Tongue (tissue), 1 donor: ENCODE measurements at regions not wholly inside any gene's neighbourhood (a gene's known extent, or its start where the extent isn't known, plus 50 kb on each side); places are given as distances from the start of the nearest gene placed in this dataset.

ENCODE experiments used
- DNase-seq: peaks from one replicate; pipeline ENCODE4 v3.0.0-alpha.2; 2015

GRCh38 chr2:125070726-125071505 is 1045.8 kb downstream of the CNTNAP5 start:
- DNase-seq = no peak

GRCh38 chr2:125073440-125073839 is 1048.4 kb downstream of the CNTNAP5 start:
- DNase-seq = no peak

- DNase-seq = no peak
Measured at GRCh38 chr2:125085904-125086303, 1060.8 kb downstream of the CNTNAP5 start.

- DNase-seq = no peak
Measured at GRCh38 chr2:125086313-125087184, 1061.5 kb downstream of the CNTNAP5 start.

GRCh38 chr2:125092276-125093009 is 1067.4 kb downstream of the CNTNAP5 start:
- no peak for DNase-seq

GRCh38 chr2:125095826-125096225 is 1070.7 kb downstream of the CNTNAP5 start:
- DNase-seq = no peak

GRCh38 chr2:125106710-125107109 is 1081.6 kb downstream of the CNTNAP5 start:
- DNase-seq = no peak

GRCh38 chr2:125107446-125107845 is 1082.4 kb downstream of the CNTNAP5 start:
- no peak for DNase-seq

GRCh38 chr2:125108251-125108650 is 1083.2 kb downstream of the CNTNAP5 start:
- no peak for DNase-seq

GRCh38 chr2:125125902-125126301 is 1100.8 kb downstream of the CNTNAP5 start:
- DNase-seq = no peak

- no peak for DNase-seq
Measured at GRCh38 chr2:125160947-125161346, 1135.9 kb downstream of the CNTNAP5 start.

GRCh38 chr2:125167152-125167551 is 1142.1 kb downstream of the CNTNAP5 start:
- DNase-seq = no peak

- no peak for DNase-seq
Measured at GRCh38 chr2:125167820-125168219, 1142.7 kb downstream of the CNTNAP5 start.

GRCh38 chr2:125168442-125168841 is 1143.4 kb downstream of the CNTNAP5 start:
- no peak for DNase-seq

GRCh38 chr2:125169022-125169763 is 1144.1 kb downstream of the CNTNAP5 start:
- no peak for DNase-seq

GRCh38 chr2:125169764-125170146 is 1144.7 kb downstream of the CNTNAP5 start:
- DNase-seq = no peak

GRCh38 chr2:125172181-125172580 is 1147.1 kb downstream of the CNTNAP5 start:
- DNase-seq = no peak

- DNase-seq = no peak
Measured at GRCh38 chr2:125175415-125175814, 1150.3 kb downstream of the CNTNAP5 start.

- no peak for DNase-seq
Measured at GRCh38 chr2:125185691-125186270, 1160.7 kb downstream of the CNTNAP5 start.

- DNase-seq = no peak
Measured at GRCh38 chr2:125207431-125207830, 1182.3 kb downstream of the CNTNAP5 start.

- DNase-seq = peak; percentile 0
Measured at GRCh38 chr2:125216321-125216720, 1191.2 kb downstream of the CNTNAP5 start.

GRCh38 chr2:125224188-125224587 is 1199.1 kb downstream of the CNTNAP5 start:
- no peak for DNase-seq
